SU-DHL-6 (cell line): ENCODE measurements at regions not wholly inside any gene's neighbourhood (a gene's known extent, or its start where the extent isn't known, plus 50 kb on each side); places are given as distances from the start of the nearest gene placed in this dataset.

Source experiments
- H2AFZ ChIP-seq: fragments of 200-600 bp; sonication (generic); 2 replicates; pipeline ENCODE4 v1.6.1; 2014; ENCODE audit warnings: low read depth, mild to moderate bottlenecking, moderate library complexity, mixed read lengths, antibody characterized with exemption, low read length; ENCODE audit not compliant: severe bottlenecking
- H3F3A ChIP-seq: fragments of 200-600 bp; shearing (Covaris generic); 2 replicates; pipeline ENCODE4 v1.6.0; 2016; ENCODE audit warnings: antibody characterized with exemption, mild to moderate bottlenecking; ENCODE audit not compliant: insufficient read depth
- H3K27ac ChIP-seq: fragments of 200-600 bp; sonication (generic); 2 replicates; pipeline ENCODE4 v1.5.1; 2016; ENCODE audit warnings: low read depth, mild to moderate bottlenecking, low read length, moderate library complexity, mixed read lengths
- H3K27me3 ChIP-seq: fragments of 200-600 bp; sonication (generic), shearing (Covaris generic); 2 replicates; pipeline ENCODE4 v1.6.0; 2014; ENCODE audit warnings: mild to moderate bottlenecking, low read length
- H3K36me3 ChIP-seq: fragments of 200-600 bp; sonication (generic); 2 replicates; pipeline ENCODE4 v1.6.1; 2014; ENCODE audit warnings: mild to moderate bottlenecking, low read length, mixed read lengths
- H3K4me2 ChIP-seq: fragments of 300-600, 200-600 bp; shearing (Covaris generic), sonication (generic); 2 replicates; pipeline ENCODE4 v1.6.0; 2014; ENCODE audit warnings: low read length, low read depth, mild to moderate bottlenecking; ENCODE audit not compliant: poor library complexity, severe bottlenecking
- H3K4me3 ChIP-seq: fragments of 200-600 bp; sonication (generic); 2 replicates; pipeline ENCODE4 v1.5.1; 2014; ENCODE audit warnings: antibody characterized with exemption, low read length, mild to moderate bottlenecking, mixed read lengths; ENCODE audit not compliant: insufficient read depth, poor library complexity, severe bottlenecking
- H3K79me2 ChIP-seq: fragments of 200-600 bp; sonication (generic); 2 replicates; pipeline ENCODE4 v1.6.1; 2014; ENCODE audit warnings: mild to moderate bottlenecking, low read length, moderate library complexity; ENCODE audit not compliant: insufficient read depth
- H3K9ac ChIP-seq: fragments of 200-600 bp; sonication (generic); 2 replicates; pipeline ENCODE4 v1.7.0; 2014; ENCODE audit warnings: mild to moderate bottlenecking, low read length
- H3K9me2 ChIP-seq: fragments of 200-600 bp; sonication (generic); replicated peaks from 2 replicates; pipeline ENCODE4 v1.6.1; 2014; ENCODE audit warnings: low read length; ENCODE audit not compliant: insufficient read depth
- H3K9me3 ChIP-seq: fragments of 200-600 bp; sonication (generic); 2 replicates; pipeline ENCODE4 v1.6.1; 2014; ENCODE audit warnings: low read length, mixed read lengths; ENCODE audit not compliant: insufficient read depth
- H4K20me1 ChIP-seq: fragments of 200-600 bp; sonication (generic); 2 replicates; pipeline ENCODE4 v1.6.1; 2014; ENCODE audit warnings: low read depth, mild to moderate bottlenecking, antibody characterized with exemption, low read length, moderate library complexity, mixed read lengths
- EZH2phosphoT487 ChIP-seq: fragments of 200-600 bp; sonication (generic), shearing (Covaris generic); conservative IDR thresholded peaks from 2 replicates; pipeline ENCODE4 v1.6.1; 2018; ENCODE audit warnings: mild to moderate bottlenecking, antibody characterized with exemption, low read length, moderate library complexity, mixed read lengths
- TF ChIP-seq, protein P1 (sequence below): fragments of 200-600 bp; sonication (generic); IDR thresholded peaks from one replicate; pipeline ENCODE4 v1.5.1; 2017; ENCODE audit warnings: antibody characterized with exemption, mild to moderate bottlenecking, low read length, moderate library complexity; ENCODE audit not compliant: insufficient read depth, poor library complexity, severe bottlenecking

DNA sequence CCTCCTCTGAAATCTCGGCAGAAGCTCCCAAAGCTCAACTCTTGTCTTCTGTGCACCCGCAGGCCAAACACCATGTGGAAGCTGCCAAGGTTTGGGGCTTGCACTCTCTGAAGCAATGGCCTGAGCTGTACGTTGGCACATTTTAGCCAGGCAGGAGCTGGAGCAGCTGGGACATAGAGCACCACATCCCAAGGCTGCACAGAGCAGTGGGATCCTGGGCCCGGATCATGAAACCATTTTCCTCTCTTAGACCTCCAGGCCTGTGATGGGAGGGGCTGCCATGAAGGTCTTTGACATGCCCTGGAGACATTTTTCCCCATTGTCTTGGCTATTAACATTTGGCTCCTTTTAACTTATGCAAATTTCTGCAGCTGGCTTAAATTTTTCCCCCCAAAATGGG is 567.1 kb upstream of the ZNF608 start:
- no peak overlapping the region for H3K4me3 ChIP-seq
- H3K9ac ChIP-seq, result no peak overlapping the region
- TF ChIP-seq, protein P1, sequence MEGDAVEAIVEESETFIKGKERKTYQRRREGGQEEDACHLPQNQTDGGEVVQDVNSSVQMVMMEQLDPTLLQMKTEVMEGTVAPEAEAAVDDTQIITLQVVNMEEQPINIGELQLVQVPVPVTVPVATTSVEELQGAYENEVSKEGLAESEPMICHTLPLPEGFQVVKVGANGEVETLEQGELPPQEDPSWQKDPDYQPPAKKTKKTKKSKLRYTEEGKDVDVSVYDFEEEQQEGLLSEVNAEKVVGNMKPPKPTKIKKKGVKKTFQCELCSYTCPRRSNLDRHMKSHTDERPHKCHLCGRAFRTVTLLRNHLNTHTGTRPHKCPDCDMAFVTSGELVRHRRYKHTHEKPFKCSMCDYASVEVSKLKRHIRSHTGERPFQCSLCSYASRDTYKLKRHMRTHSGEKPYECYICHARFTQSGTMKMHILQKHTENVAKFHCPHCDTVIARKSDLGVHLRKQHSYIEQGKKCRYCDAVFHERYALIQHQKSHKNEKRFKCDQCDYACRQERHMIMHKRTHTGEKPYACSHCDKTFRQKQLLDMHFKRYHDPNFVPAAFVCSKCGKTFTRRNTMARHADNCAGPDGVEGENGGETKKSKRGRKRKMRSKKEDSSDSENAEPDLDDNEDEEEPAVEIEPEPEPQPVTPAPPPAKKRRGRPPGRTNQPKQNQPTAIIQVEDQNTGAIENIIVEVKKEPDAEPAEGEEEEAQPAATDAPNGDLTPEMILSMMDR, result no peak
- no peak for TF ChIP-seq EZH2phosphoT487
- H3K4me2 ChIP-seq, result no peak overlapping the region
- no peaks in the 10 kb centered on the region for H3K79me2 ChIP-seq
- no peaks in the 10 kb centered on the region for H3F3A ChIP-seq
- no peak overlapping the region for H2AFZ ChIP-seq
- H4K20me1 ChIP-seq, result no peaks in the 10 kb centered on the region
- no peaks in the 10 kb centered on the region for H3K9me2 ChIP-seq
- no peaks in the 10 kb centered on the region for H3K9me3 ChIP-seq
- no peaks in the 10 kb centered on the region for H3K36me3 ChIP-seq
- no peaks in the 10 kb centered on the region for H3K27me3 ChIP-seq
- H3K27ac ChIP-seq, result no peak overlapping the region

DNA sequence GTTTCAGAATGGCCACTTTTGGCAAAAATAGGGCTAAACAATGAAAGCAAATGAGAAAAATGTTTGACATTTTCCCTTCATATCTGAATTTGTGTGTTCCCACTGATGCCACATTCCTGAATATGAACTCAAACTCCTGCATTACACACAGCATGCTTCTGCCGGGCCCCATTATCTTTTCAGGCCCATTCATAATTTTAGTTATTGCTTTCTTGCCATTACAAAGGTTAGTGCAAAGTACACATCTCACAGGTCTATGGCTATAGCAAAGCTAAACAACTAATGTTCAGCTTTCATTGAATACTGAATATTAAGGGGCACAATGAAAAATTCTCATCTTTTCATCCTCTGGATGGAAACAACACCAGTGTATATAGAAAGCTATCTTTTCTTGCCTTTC is 568.9 kb upstream of the ZNF608 start:
- H3K36me3 ChIP-seq, result no peaks in the 10 kb centered on the region

DNA sequence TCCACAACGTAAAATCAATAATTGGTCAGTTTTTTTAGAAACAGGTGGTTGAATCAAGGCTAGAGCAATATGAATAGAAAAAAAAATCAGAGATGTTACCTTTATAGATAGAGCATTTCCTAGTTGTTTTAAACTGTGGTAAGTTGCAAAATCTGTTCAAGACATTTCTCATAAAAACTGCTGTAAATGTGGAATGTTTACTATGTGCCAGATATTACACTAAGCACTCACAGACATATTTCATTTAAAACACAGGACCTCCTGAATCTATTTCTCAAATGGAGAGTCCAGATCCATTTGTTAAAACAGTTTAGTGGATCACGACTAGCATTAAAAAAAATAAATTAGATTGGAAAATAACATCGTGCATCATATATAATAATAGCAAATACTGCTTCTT is 570.0 kb upstream of the ZNF608 start:
- no peaks in the 10 kb centered on the region for H3K27me3 ChIP-seq
- H3K4me3 ChIP-seq, result no peak overlapping the region
- TF ChIP-seq EZH2phosphoT487, result no peak
- TF ChIP-seq, protein P1, result no peak
- H3K9ac ChIP-seq, result no peak overlapping the region
- no peak overlapping the region for H2AFZ ChIP-seq
- no peaks in the 10 kb centered on the region for H4K20me1 ChIP-seq
- H3K9me2 ChIP-seq, result no peaks in the 10 kb centered on the region
- no peaks in the 10 kb centered on the region for H3K9me3 ChIP-seq
- no peaks in the 10 kb centered on the region for H3F3A ChIP-seq
- H3K4me2 ChIP-seq, result no peak overlapping the region
- no peaks in the 10 kb centered on the region for H3K79me2 ChIP-seq
- H3K36me3 ChIP-seq, result no peaks in the 10 kb centered on the region
- H3K27ac ChIP-seq, result no peak overlapping the region

More for the DNA sequence above, 568.9 kb upstream of the ZNF608 start:
- no peaks in the 10 kb centered on the region for H3F3A ChIP-seq
- H3K4me2 ChIP-seq, result no peak overlapping the region
- no peak overlapping the region for H3K27ac ChIP-seq
- H3K9me3 ChIP-seq, result no peaks in the 10 kb centered on the region
- H3K79me2 ChIP-seq, result no peaks in the 10 kb centered on the region
- H3K27me3 ChIP-seq, result no peaks in the 10 kb centered on the region
- TF ChIP-seq, protein P1, result no peak
- TF ChIP-seq EZH2phosphoT487, result no peak
- no peak overlapping the region for H3K9ac ChIP-seq
- H2AFZ ChIP-seq, result no peak overlapping the region
- H4K20me1 ChIP-seq, result no peaks in the 10 kb centered on the region
- H3K4me3 ChIP-seq, result no peak overlapping the region
- H3K9me2 ChIP-seq, result no peaks in the 10 kb centered on the region
